GM12865 (cell line): ENCODE measurements at regions not wholly inside any gene's neighbourhood (a gene's known extent, or its start where the extent isn't known, plus 50 kb on each side); places are given as distances from the start of the nearest gene placed in this dataset.

ENCODE experiments used
- DNase-seq: peaks from one replicate; pipeline ENCODE4 v3.0.0; 2010; ENCODE audit warnings: low read depth
- H3K4me3 ChIP-seq: 2 replicates; pipeline ENCODE4 v1.5.1; 2011; ENCODE audit warnings: mild to moderate bottlenecking, low read depth, low read length, control low read depth
- CTCF ChIP-seq: IDR thresholded peaks from 2 replicates; pipeline ENCODE4 v1.5.1; 2011; ENCODE audit warnings: low read length, control low read depth, low read depth, inconsistent platforms; ENCODE audit not compliant: insufficient read depth; ENCODE audit errors: missing control alignments

GRCh38 chr1:228994676-228995594, 259.7 kb downstream of the RHOU start:
- H3K4me3 ChIP-seq: no peak overlapping the region
- TF ChIP-seq CTCF: no peak
- no peak for DNase-seq

- no peak overlapping the region for H3K4me3 ChIP-seq
- no peak for DNase-seq
- no peak for TF ChIP-seq CTCF
Measured at GRCh38 chr1:228996281-228996680, 261.0 kb downstream of the RHOU start.

- TF ChIP-seq CTCF: no peak
- no peak for DNase-seq
- H3K4me3 ChIP-seq: no peak overlapping the region
Measured at GRCh38 chr1:228997721-228998144, 262.5 kb downstream of the RHOU start.

- no peak overlapping the region for H3K4me3 ChIP-seq
- no peak for DNase-seq
- TF ChIP-seq CTCF: no peak
Measured at GRCh38 chr1:228998179-228998578, 262.9 kb downstream of the RHOU start.

- TF ChIP-seq CTCF: no peak
- DNase-seq: peak; percentile 7
- H3K4me3 ChIP-seq: no peak overlapping the region
Measured at GRCh38 chr1:228999446-229000170, 264.3 kb downstream of the RHOU start.

GRCh38 chr1:229000187-229000586, 264.9 kb downstream of the RHOU start:
- DNase-seq: no peak
- no peak for TF ChIP-seq CTCF
- no peak overlapping the region for H3K4me3 ChIP-seq
